GM18517 (cell line): ENCODE measurements at regions not wholly inside any gene's neighbourhood (a gene's known extent, or its start where the extent isn't known, plus 50 kb on each side); places are given as distances from the start of the nearest gene placed in this dataset.
"Not testable (repeated sequence)": the region's sequence is repeated elsewhere in the genome, so short reads cannot be mapped to it uniquely, and the experiment has no call there.

Experiments
- ATAC-seq: cut with Tn5 transposase; IDR thresholded peaks from one replicate; pipeline ENCODE4 v1.9.1; 2021; ENCODE audit warnings: mild to moderate bottlenecking, moderate library complexity; ENCODE audit not compliant: unreplicated experiment

- no peak for ATAC-seq
Observed at GRCh38 chr12:34097213-34097612, 74.9 kb downstream of the ALG10 start.

GRCh38 chr12:34105392-34105933, 83.2 kb downstream of the ALG10 start:
- ATAC-seq, result no peak

- ATAC-seq, result no peak
Observed at GRCh38 chr12:34106172-34106571, 83.9 kb downstream of the ALG10 start.

- ATAC-seq, result no peak
Observed at GRCh38 chr12:34107016-34107415, 84.7 kb downstream of the ALG10 start.

GRCh38 chr12:34107781-34108404, 85.6 kb downstream of the ALG10 start:
- no peak for ATAC-seq

GRCh38 chr12:34108405-34108803, 86.1 kb downstream of the ALG10 start:
- ATAC-seq, result no peak

- ATAC-seq, result no peak
Observed at GRCh38 chr12:34108967-34109366, 86.7 kb downstream of the ALG10 start.

GRCh38 chr12:34109390-34109789, 87.1 kb downstream of the ALG10 start:
- no peak for ATAC-seq

- not testable (repeated sequence) for ATAC-seq
Observed at GRCh38 chr12:34109909-34110531, 87.7 kb downstream of the ALG10 start.

- no peak for ATAC-seq
Observed at GRCh38 chr12:34119366-34119765, 97.1 kb downstream of the ALG10 start.

- no peak for ATAC-seq
Observed at GRCh38 chr12:34121360-34121759, 99.1 kb downstream of the ALG10 start.

GRCh38 chr12:34123092-34123491, 100.8 kb downstream of the ALG10 start:
- ATAC-seq, result not testable (repeated sequence)

GRCh38 chr12:34124608-34125007, 102.3 kb downstream of the ALG10 start:
- ATAC-seq, result no peak

GRCh38 chr12:34126239-34126641, 103.9 kb downstream of the ALG10 start:
- ATAC-seq, result no peak

- no peak for ATAC-seq
Observed at GRCh38 chr12:34126805-34127204, 104.5 kb downstream of the ALG10 start.

- ATAC-seq, result not testable (repeated sequence)
Observed at GRCh38 chr12:34127379-34127778, 105.1 kb downstream of the ALG10 start.

GRCh38 chr12:34142430-34142829, 120.1 kb downstream of the ALG10 start:
- ATAC-seq, result no peak

- no peak for ATAC-seq
Observed at GRCh38 chr12:34151019-34151418, 128.7 kb downstream of the ALG10 start.

- no peak for ATAC-seq
Observed at GRCh38 chr12:34163443-34163842, 141.1 kb downstream of the ALG10 start.

GRCh38 chr12:34166427-34167060, 144.2 kb downstream of the ALG10 start:
- ATAC-seq, result no peak

GRCh38 chr12:34168507-34168906, 146.2 kb downstream of the ALG10 start:
- ATAC-seq, result not testable (repeated sequence)

GRCh38 chr12:34186492-34186891, 164.2 kb downstream of the ALG10 start:
- no peak for ATAC-seq
